ENCODE measurements at regions not wholly inside any gene's neighbourhood (a gene's known extent, or its start where the extent isn't known, plus 50 kb on each side); places are given as distances from the start of the nearest gene placed in this dataset.

- no peak for TF ChIP-seq EGR1 (IDR thresholded peaks at IDR 0.05)
- TF ChIP-seq TCF12 (IDR thresholded peaks at IDR 0.05; ENCODE audit: low read depth), result no peak
- no peak for TF ChIP-seq CEBPB (IDR thresholded peaks at IDR 0.05)
- no peak for TF ChIP-seq CREB1 (IDR thresholded peaks at IDR 0.05; ENCODE audit: low read depth)
- no peak for TF ChIP-seq RAD21 (IDR thresholded peaks at IDR 0.05; ENCODE audit: low read depth)
- TF ChIP-seq TAF1 (IDR thresholded peaks at IDR 0.05; ENCODE audit: low read depth), result no peak
- TF ChIP-seq USF1 (IDR thresholded peaks at IDR 0.05), result no peak
- no peak for TF ChIP-seq TEAD4 (IDR thresholded peaks at IDR 0.05)
- no peak for TF ChIP-seq NFIC (IDR thresholded peaks at IDR 0.05)
- no peak for TF ChIP-seq YY1 (IDR thresholded peaks at IDR 0.05; ENCODE audit: low read depth)
- no peak for TF ChIP-seq EP300 (IDR thresholded peaks at IDR 0.05; ENCODE audit: borderline replicate concordance)
- TF ChIP-seq ZBTB7A (IDR thresholded peaks at IDR 0.05; ENCODE audit: low read depth), result no peak
- TF ChIP-seq FOXM1 (IDR thresholded peaks at IDR 0.05; ENCODE audit: borderline replicate concordance, low read depth), result no peak
- no peak for TF ChIP-seq MAX (IDR thresholded peaks at IDR 0.05)
- TF ChIP-seq, protein P1, sequence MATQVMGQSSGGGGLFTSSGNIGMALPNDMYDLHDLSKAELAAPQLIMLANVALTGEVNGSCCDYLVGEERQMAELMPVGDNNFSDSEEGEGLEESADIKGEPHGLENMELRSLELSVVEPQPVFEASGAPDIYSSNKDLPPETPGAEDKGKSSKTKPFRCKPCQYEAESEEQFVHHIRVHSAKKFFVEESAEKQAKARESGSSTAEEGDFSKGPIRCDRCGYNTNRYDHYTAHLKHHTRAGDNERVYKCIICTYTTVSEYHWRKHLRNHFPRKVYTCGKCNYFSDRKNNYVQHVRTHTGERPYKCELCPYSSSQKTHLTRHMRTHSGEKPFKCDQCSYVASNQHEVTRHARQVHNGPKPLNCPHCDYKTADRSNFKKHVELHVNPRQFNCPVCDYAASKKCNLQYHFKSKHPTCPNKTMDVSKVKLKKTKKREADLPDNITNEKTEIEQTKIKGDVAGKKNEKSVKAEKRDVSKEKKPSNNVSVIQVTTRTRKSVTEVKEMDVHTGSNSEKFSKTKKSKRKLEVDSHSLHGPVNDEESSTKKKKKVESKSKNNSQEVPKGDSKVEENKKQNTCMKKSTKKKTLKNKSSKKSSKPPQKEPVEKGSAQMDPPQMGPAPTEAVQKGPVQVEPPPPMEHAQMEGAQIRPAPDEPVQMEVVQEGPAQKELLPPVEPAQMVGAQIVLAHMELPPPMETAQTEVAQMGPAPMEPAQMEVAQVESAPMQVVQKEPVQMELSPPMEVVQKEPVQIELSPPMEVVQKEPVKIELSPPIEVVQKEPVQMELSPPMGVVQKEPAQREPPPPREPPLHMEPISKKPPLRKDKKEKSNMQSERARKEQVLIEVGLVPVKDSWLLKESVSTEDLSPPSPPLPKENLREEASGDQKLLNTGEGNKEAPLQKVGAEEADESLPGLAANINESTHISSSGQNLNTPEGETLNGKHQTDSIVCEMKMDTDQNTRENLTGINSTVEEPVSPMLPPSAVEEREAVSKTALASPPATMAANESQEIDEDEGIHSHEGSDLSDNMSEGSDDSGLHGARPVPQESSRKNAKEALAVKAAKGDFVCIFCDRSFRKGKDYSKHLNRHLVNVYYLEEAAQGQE (IDR thresholded peaks at IDR 0.05; ENCODE audit: low read depth), result no peak
These were observed 62.3 kb upstream of the UQCRFS1 start for GRCh38 chr19:29275266-29275665.

- no peak for TF ChIP-seq USF1 (IDR thresholded peaks at IDR 0.05)
These were observed 64.2 kb upstream of the UQCRFS1 start for GRCh38 chr19:29277102-29277501.

DNA sequence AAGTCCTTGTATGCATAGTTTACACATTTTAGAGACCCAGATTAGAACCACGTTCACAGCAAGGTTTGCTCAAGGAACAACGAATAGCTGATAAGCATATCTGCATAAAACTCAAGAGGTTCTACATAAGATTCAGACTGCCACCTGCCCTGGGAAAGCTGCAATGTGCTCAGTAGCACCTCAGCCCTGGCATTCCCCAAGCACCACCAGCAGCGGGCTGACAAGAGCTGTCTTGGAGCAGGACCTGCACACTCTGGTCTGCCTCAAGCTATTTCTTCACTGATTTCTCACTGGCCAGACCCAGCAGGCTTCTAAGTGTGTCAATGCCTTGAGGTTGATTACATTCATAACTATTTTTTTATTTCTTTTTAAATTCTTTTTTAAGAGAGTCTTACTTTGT lies 65.8 kb upstream of the UQCRFS1 start:
- TF ChIP-seq TCF12 (IDR thresholded peaks at IDR 0.05; ENCODE audit: low read depth) (no peak), CREB1 (IDR thresholded peaks at IDR 0.05; ENCODE audit: low read depth) (no peak), CEBPB (IDR thresholded peaks at IDR 0.05) (no peak), MAX (IDR thresholded peaks at IDR 0.05) (no peak), FOXM1 (IDR thresholded peaks at IDR 0.05; ENCODE audit: borderline replicate concordance, low read depth) (no peak), TAF1 (IDR thresholded peaks at IDR 0.05; ENCODE audit: low read depth) (no peak)

GRCh38 chr19:29283366-29283765 lies 70.4 kb upstream of the UQCRFS1 start:
- TF ChIP-seq EP300 (IDR thresholded peaks at IDR 0.05; ENCODE audit: borderline replicate concordance) (no peak), ZBTB7A (IDR thresholded peaks at IDR 0.05; ENCODE audit: low read depth) (no peak), NFIC (IDR thresholded peaks at IDR 0.05) (no peak), RAD21 (IDR thresholded peaks at IDR 0.05; ENCODE audit: low read depth) (no peak), CEBPB (IDR thresholded peaks at IDR 0.05) (no peak), TAF1 (IDR thresholded peaks at IDR 0.05; ENCODE audit: low read depth) (no peak), USF1 (IDR thresholded peaks at IDR 0.05) (no peak), CREB1 (IDR thresholded peaks at IDR 0.05; ENCODE audit: low read depth) (no peak), EGR1 (IDR thresholded peaks at IDR 0.05) (no peak), MAX (IDR thresholded peaks at IDR 0.05) (no peak), TCF12 (IDR thresholded peaks at IDR 0.05; ENCODE audit: low read depth) (no peak), TEAD4 (IDR thresholded peaks at IDR 0.05) (no peak), YY1 (IDR thresholded peaks at IDR 0.05; ENCODE audit: low read depth) (no peak), FOXM1 (IDR thresholded peaks at IDR 0.05; ENCODE audit: borderline replicate concordance, low read depth) (no peak)
- TF ChIP-seq, protein P1 (IDR thresholded peaks at IDR 0.05; ENCODE audit: low read depth), result no peak

- no peak for TF ChIP-seq TEAD4 (IDR thresholded peaks at IDR 0.05)
- no peak for TF ChIP-seq FOXM1 (IDR thresholded peaks at IDR 0.05; ENCODE audit: borderline replicate concordance, low read depth)
- TF ChIP-seq, protein P1 (IDR thresholded peaks at IDR 0.05; ENCODE audit: low read depth), result no peak
- TF ChIP-seq MAX (IDR thresholded peaks at IDR 0.05), result no peak
- TF ChIP-seq EP300 (IDR thresholded peaks at IDR 0.05; ENCODE audit: borderline replicate concordance), result no peak
- no peak for TF ChIP-seq TAF1 (IDR thresholded peaks at IDR 0.05; ENCODE audit: low read depth)
- TF ChIP-seq RAD21 (IDR thresholded peaks at IDR 0.05; ENCODE audit: low read depth), result no peak
- no peak for TF ChIP-seq USF1 (IDR thresholded peaks at IDR 0.05)
- TF ChIP-seq CREB1 (IDR thresholded peaks at IDR 0.05; ENCODE audit: low read depth), result no peak
- TF ChIP-seq ZBTB7A (IDR thresholded peaks at IDR 0.05; ENCODE audit: low read depth), result no peak
These were observed 72.3 kb upstream of the UQCRFS1 start for GRCh38 chr19:29285187-29285687.
